PC-9 (cell line): ENCODE measurements at regions not wholly inside any gene's neighbourhood (a gene's known extent, or its start where the extent isn't known, plus 50 kb on each side); places are given as distances from the start of the nearest gene placed in this dataset.

ENCODE experiments used
- BruUV-seq: library from RNA; stranded (reverse); fragments of 400-500 nt; replicated peaks from 2 replicates; lab custom pipeline; 2021; lab: Mats Ljungman, UMichigan
- CTCF ChIA-PET: fragments of 300-600 bp; sonication (Branson Sonifier 250); formaldehyde crosslinking; loops from one replicate; lab custom pipeline; 2022; ENCODE audit warnings: antibody characterized with exemption; lab: Charles Lee
- POLR2A ChIA-PET: fragments of 300-600 bp; sonication (Branson Sonifier 250); formaldehyde crosslinking; loops from one replicate; lab custom pipeline; 2022; ENCODE audit warnings: antibody characterized with exemption; ENCODE audit not compliant: unreplicated experiment; lab: Charles Lee
- DNase-seq, 2 experiments: peaks; one replicate each; pipeline versions ENCODE4 v3.0.0 to v3.0.0-alpha.2; 2015 to 2022; ENCODE audit warnings: mixed read lengths in 1 of 2
- H2AFZ ChIP-seq: fragments of 200-600 bp; sonication (generic); 2 replicates; pipeline ENCODE4 v1.8.1; 2017; ENCODE audit warnings: antibody characterized with exemption
- H3F3A ChIP-seq: fragments of 200-600 bp; sonication (generic); 2 replicates; pipeline ENCODE4 v1.8.1; 2017; ENCODE audit warnings: antibody characterized with exemption, mild to moderate bottlenecking, low read depth; ENCODE audit not compliant: insufficient read depth
- H3K27ac ChIP-seq: fragments of 200-600 bp; sonication (generic); 2 replicates; pipeline ENCODE4 v1.6.1; 2016; ENCODE audit warnings: mixed run types
- H3K27me3 ChIP-seq: fragments of 200-600 bp; sonication (generic); 2 replicates; pipeline ENCODE4 v1.6.1; 2016; ENCODE audit warnings: low read depth, mixed run types; ENCODE audit not compliant: insufficient read depth
- H3K36me3 ChIP-seq: fragments of 200-600 bp; sonication (generic); 2 replicates; pipeline ENCODE4 v1.6.1; 2016; ENCODE audit warnings: low read depth, mixed run types
- H3K4me1 ChIP-seq: fragments of 200-600 bp; sonication (generic); replicated peaks from 2 replicates; pipeline ENCODE4 v1.6.1; 2016; ENCODE audit warnings: mixed run types; ENCODE audit not compliant: insufficient read depth
- H3K4me2 ChIP-seq: fragments of 200-600 bp; sonication (generic); 2 replicates; pipeline ENCODE4 v1.6.1; 2017; ENCODE audit warnings: mixed run types
- H3K4me3 ChIP-seq: fragments of 200-600 bp; sonication (generic); 2 replicates; pipeline ENCODE4 v1.6.1; 2016; ENCODE audit warnings: mixed run types
- H3K79me2 ChIP-seq: fragments of 200-600 bp; sonication (generic); 2 replicates; pipeline ENCODE4 v1.6.1; 2017; ENCODE audit warnings: low read depth, mixed run types
- H3K9me2 ChIP-seq: fragments of 200-600 bp; sonication (generic); 2 replicates; pipeline ENCODE4 v1.8.1; 2017; ENCODE audit warnings: mild to moderate bottlenecking; ENCODE audit not compliant: insufficient read depth
- H3K9me3 ChIP-seq: fragments of 200-600 bp; sonication (generic); 2 replicates; pipeline ENCODE4 v1.8.1; 2016; ENCODE audit warnings: low read depth; ENCODE audit not compliant: insufficient read depth
- H4K20me1 ChIP-seq: fragments of 200-600 bp; sonication (generic); 2 replicates; pipeline ENCODE4 v1.8.1; 2017; ENCODE audit not compliant: insufficient read depth
- EZH2 ChIP-seq: fragments of 200-600 bp; sonication (generic); IDR thresholded peaks from 2 replicates; pipeline ENCODE4 v1.8.0; 2017; ENCODE audit warnings: antibody characterized with exemption, low read depth
- intact Hi-C: fragments of 100-400 bp; cut with micrococcal nuclease; formaldehyde crosslinking; loops from one replicate; pipeline ENCODE4 v1.10.0; 2022; ENCODE audit not compliant: unreplicated experiment
- TF ChIP-seq, protein P1 (sequence below): fragments of 200-600 bp; sonication (generic); conservative IDR thresholded peaks from 2 replicates; pipeline ENCODE4 v1.6.1; 2017; ENCODE audit warnings: mixed run types, antibody characterized with exemption, mild to moderate bottlenecking, moderate library complexity

DNA sequence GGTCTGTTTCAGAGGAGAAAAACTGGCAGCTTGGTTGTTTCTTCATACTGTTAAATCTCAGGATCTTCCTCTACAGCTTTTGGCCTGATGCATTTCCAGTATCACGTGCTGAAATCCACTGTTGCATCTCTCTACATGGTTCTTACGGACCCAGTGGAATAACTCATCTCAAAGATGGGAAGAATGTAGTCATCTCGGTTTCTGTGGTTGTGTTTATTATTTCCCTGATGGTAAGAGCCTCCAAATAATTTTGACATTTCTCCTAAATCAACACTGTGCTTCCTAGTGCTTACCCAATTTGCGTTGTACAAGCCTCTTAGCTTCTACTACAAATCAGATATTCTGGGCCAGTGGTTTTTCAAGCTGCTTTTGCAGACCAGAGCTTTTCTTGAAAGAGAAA is 812.8 kb downstream of the C12orf50 start:
- Histone ChIP-seq H3K79me2 (no peaks in the 10 kb centered on the region), H3K36me3 (no peaks in the 10 kb centered on the region), H3K4me3 (no peak overlapping the region), H3K27me3 (no peaks in the 10 kb centered on the region), H3K4me2 (no peak overlapping the region), H3K4me1 (no peaks in the 10 kb centered on the region), H2AFZ (no peak overlapping the region), H4K20me1 (no peaks in the 10 kb centered on the region), H3K9me3 (no peaks in the 10 kb centered on the region), H3K27ac (no peak overlapping the region), H3K9me2 (no peaks in the 10 kb centered on the region), H3F3A (no peaks in the 10 kb centered on the region)
- POLR2A ChIA-PET = no interaction called here
- TF ChIP-seq, protein P1, sequence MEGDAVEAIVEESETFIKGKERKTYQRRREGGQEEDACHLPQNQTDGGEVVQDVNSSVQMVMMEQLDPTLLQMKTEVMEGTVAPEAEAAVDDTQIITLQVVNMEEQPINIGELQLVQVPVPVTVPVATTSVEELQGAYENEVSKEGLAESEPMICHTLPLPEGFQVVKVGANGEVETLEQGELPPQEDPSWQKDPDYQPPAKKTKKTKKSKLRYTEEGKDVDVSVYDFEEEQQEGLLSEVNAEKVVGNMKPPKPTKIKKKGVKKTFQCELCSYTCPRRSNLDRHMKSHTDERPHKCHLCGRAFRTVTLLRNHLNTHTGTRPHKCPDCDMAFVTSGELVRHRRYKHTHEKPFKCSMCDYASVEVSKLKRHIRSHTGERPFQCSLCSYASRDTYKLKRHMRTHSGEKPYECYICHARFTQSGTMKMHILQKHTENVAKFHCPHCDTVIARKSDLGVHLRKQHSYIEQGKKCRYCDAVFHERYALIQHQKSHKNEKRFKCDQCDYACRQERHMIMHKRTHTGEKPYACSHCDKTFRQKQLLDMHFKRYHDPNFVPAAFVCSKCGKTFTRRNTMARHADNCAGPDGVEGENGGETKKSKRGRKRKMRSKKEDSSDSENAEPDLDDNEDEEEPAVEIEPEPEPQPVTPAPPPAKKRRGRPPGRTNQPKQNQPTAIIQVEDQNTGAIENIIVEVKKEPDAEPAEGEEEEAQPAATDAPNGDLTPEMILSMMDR = no peak
- TF ChIP-seq EZH2 = no peak
- CTCF ChIA-PET = no interaction called here
- no TSS peak for BruUV-seq
- DNase-seq = no peak
- intact Hi-C loops = no loop called here

DNA sequence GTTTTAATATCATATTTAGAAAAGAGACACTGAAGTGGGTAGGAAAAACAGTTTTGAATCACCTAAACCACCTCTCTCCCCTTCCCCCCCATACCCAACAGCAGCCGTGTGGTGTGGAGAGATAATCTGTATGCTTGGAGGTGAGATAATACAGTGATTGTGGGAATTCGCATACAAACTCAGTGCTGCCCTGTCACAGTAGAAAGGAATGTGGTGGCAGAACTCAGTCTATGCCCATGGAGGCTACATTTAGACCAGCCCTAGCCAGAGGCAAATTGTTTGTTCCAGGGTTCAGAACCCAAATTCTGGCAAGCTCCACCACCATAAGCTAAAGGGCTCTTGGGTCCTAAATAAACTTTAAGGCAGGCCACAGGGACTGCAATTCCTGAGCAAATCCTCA is 827.0 kb downstream of the C12orf50 start:
- Histone ChIP-seq H3K36me3 (no peaks in the 10 kb centered on the region), H3K4me1 (no peaks in the 10 kb centered on the region), H3K4me3 (no peak overlapping the region), H3K9me2 (no peaks in the 10 kb centered on the region), H4K20me1 (no peaks in the 10 kb centered on the region), H3F3A (no peaks in the 10 kb centered on the region), H2AFZ (no peak overlapping the region), H3K27me3 (no peaks in the 10 kb centered on the region), H3K27ac (no peak overlapping the region), H3K79me2 (no peaks in the 10 kb centered on the region), H3K4me2 (no peak overlapping the region), H3K9me3 (no peaks in the 10 kb centered on the region)
- DNase-seq = no peak
- CTCF ChIA-PET = no interaction called here
- POLR2A ChIA-PET = no interaction called here
- intact Hi-C loops = no loop called here
- no peak for TF ChIP-seq EZH2
- TF ChIP-seq, protein P1 = no peak
- no TSS peak for BruUV-seq

DNA sequence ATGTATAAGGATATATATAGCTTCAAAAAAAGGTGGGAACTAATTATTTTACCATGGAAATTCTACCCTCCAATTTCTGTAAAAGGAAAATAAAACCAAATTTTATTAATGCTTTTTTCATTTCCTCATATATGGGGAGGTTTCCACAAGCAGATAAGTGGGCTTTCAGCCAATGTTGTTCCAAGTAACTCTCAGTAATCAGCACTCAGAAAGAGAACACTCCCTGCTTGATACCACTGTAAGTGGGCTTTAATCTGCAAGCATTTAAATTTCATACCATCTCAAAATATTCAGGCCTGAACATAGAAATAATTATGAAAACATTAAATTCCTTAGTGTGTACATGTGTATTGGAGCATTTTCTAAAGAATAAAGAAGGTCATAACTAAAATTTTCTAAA is 827.6 kb downstream of the C12orf50 start:
- Histone ChIP-seq H3K79me2 (no peaks in the 10 kb centered on the region), H3K36me3 (no peaks in the 10 kb centered on the region), H3F3A (no peaks in the 10 kb centered on the region), H3K4me3 (no peak overlapping the region), H3K27ac (no peak overlapping the region), H3K4me1 (no peaks in the 10 kb centered on the region), H3K9me3 (no peaks in the 10 kb centered on the region), H2AFZ (no peak overlapping the region), H3K27me3 (no peaks in the 10 kb centered on the region), H4K20me1 (no peaks in the 10 kb centered on the region), H3K9me2 (no peaks in the 10 kb centered on the region), H3K4me2 (no peak overlapping the region)
- TF ChIP-seq, protein P1 = no peak
- TF ChIP-seq EZH2 = no peak
- DNase-seq = no peak
- POLR2A ChIA-PET = no interaction called here
- BruUV-seq = no TSS peak
- CTCF ChIA-PET = no interaction called here
- intact Hi-C loops = no loop called here
